ENCODE measurements at regions not wholly inside any gene's neighbourhood (a gene's known extent, or its start where the extent isn't known, plus 50 kb on each side); places are given as distances from the start of the nearest gene placed in this dataset.

DNA sequence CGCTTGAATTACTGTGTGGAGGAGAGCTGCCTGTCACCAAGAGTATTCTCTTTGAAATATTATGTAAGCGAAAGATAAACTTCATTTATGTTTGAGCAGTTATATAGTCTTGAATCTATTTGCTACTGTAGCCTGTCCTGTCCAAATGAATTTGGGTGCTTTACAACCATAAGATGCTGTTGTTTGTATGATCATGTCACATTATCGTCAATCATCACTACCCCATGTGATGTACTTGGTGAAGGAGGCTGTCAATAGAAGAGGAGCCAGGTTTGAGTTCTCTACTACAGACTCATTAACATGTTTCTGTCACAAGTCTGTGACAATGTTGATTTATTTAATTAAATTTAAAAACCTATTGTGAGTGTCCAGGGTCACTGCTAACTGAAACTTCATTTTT lies 403.3 kb upstream of the MEF2C start:
- TF ChIP-seq GATA2 (IDR thresholded peaks at IDR 0.05; ENCODE audit: insufficient read depth, insufficient read length, low read depth, low read length) (no peak), MYC (IDR thresholded peaks at IDR 0.05; ENCODE audit: low read depth, low read length) (no peak), POLR2AphosphoS5 (IDR thresholded peaks at IDR 0.05; ENCODE audit: insufficient read depth, low read depth, low read length) (no peak), POLR2A (IDR thresholded peaks at IDR 0.05; ENCODE audit: low read depth, low read length) (no peak), EZH2 (IDR thresholded peaks at IDR 0.05; ENCODE audit: borderline replicate concordance, low read depth, low read length, severe bottlenecking) (no peak), JUN (IDR thresholded peaks at IDR 0.05; ENCODE audit: borderline replicate concordance, insufficient read depth, insufficient read length, low read depth) (no peak), FOS (IDR thresholded peaks at IDR 0.05; ENCODE audit: borderline replicate concordance, insufficient read depth, low read length) (no peak)
- TF ChIP-seq, protein P1, sequence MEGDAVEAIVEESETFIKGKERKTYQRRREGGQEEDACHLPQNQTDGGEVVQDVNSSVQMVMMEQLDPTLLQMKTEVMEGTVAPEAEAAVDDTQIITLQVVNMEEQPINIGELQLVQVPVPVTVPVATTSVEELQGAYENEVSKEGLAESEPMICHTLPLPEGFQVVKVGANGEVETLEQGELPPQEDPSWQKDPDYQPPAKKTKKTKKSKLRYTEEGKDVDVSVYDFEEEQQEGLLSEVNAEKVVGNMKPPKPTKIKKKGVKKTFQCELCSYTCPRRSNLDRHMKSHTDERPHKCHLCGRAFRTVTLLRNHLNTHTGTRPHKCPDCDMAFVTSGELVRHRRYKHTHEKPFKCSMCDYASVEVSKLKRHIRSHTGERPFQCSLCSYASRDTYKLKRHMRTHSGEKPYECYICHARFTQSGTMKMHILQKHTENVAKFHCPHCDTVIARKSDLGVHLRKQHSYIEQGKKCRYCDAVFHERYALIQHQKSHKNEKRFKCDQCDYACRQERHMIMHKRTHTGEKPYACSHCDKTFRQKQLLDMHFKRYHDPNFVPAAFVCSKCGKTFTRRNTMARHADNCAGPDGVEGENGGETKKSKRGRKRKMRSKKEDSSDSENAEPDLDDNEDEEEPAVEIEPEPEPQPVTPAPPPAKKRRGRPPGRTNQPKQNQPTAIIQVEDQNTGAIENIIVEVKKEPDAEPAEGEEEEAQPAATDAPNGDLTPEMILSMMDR (IDR thresholded peaks at IDR 0.05; ENCODE audit: extremely low read depth in 1 of 2, insufficient read depth in 1 of 2, low read depth in 1 of 2, low read length in 2 of 2) = no peak
- TF ChIP-seq, protein P2, sequence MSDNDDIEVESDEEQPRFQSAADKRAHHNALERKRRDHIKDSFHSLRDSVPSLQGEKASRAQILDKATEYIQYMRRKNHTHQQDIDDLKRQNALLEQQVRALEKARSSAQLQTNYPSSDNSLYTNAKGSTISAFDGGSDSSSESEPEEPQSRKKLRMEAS (IDR thresholded peaks at IDR 0.05; ENCODE audit: insufficient read depth, insufficient read length) = no peak
- intact Hi-C loops (cut with micrococcal nuclease) = no loop called here
- BruUV-seq (replicated peaks) = no TSS peak
- no peaks in the 10 kb centered on the region for H3K9me1 ChIP-seq (replicated peaks; ENCODE audit: control insufficient read depth, extremely low read depth, insufficient read depth, low read length)
- H2AFZ ChIP-seq (ENCODE audit: low read depth, low read length) = no peak overlapping the region
- no peak overlapping the region for H3K4me2 ChIP-seq (ENCODE audit: insufficient read depth, low read length)
- CTCF ChIA-PET = no interaction called here
- H4K20me1 ChIP-seq (replicated peaks; ENCODE audit: control insufficient read depth, extremely low read depth, insufficient read depth, low read length) = no peaks in the 10 kb centered on the region
- H3K27ac ChIP-seq (ENCODE audit: insufficient read depth, low read depth, low read length) = no peak overlapping the region
- no peaks in the 10 kb centered on the region for H3K9me3 ChIP-seq (replicated peaks; ENCODE audit: control insufficient read depth, insufficient read depth, low read length)
- no peaks in the 10 kb centered on the region for H3K4me1 ChIP-seq (ENCODE audit: control insufficient read depth, extremely low read depth, insufficient read depth, low read length)
- no peak overlapping the region for H3K4me3 ChIP-seq (replicated peaks in 1 of 3; ENCODE audit: insufficient read depth in 1 of 3, low read depth in 1 of 3, low read length in 3 of 3)
- dilution Hi-C loops (cut with MboI; ENCODE audit: extremely low pct_ligation_motif_present, low sequenced_read_pairs) = no loop called here
- no peak overlapping the region for H3K9ac ChIP-seq (replicated peaks; ENCODE audit: extremely low read depth, insufficient read depth, low read length)
- no peak for DNase-seq (ENCODE audit: low read depth, low spot score)
- H3K27me3 ChIP-seq (ENCODE audit: control insufficient read depth in 2 of 2, insufficient read depth in 2 of 2, low read length in 2 of 2) = no peaks in the 10 kb centered on the region
- no peaks in the 10 kb centered on the region for H3K79me2 ChIP-seq (ENCODE audit: control insufficient read depth, insufficient read depth, low read length)
- FAIRE-seq = no peak
- POLR2A ChIA-PET = no interaction called here
- H3K36me3 ChIP-seq (ENCODE audit: control insufficient read depth in 2 of 2, extremely low read depth in 1 of 2, insufficient read depth in 2 of 2, low read length in 2 of 2) = no peaks in the 10 kb centered on the region

Data from endothelial cell of umbilical vein (primary cell).